Fibroblast of skin of left biceps (primary cell): ENCODE measurements at regions not wholly inside any gene's neighbourhood (a gene's known extent, or its start where the extent isn't known, plus 50 kb on each side); places are given as distances from the start of the nearest gene placed in this dataset.

ENCODE experiments used
- DNase-seq, 2 experiments: peaks; one replicate each; pipeline ENCODE4 v3.0.0-alpha.2; 2013; ENCODE audit warnings: low read depth in 2 of 2

DNA sequence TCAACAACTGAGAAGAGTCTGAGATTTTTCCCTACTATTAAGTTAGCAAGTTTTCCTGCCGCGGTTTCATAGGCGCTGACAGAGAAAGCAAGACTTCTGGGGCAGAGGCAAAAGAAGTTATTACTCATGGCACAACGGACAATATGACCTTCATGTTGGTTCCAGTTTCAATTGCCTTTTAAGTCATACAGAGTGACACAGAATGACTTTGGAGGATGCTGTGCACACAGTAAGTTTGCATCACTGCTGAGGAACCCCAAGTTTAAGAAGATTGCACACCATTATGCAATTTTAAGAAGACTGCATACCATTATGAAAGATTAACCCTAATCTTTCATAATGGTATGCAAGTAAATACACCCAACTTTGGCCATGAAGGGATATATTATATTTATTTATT is 626.5 kb upstream of the CHORDC1 start:
- no peak for DNase-seq

- DNase-seq = no peak
Observed at GRCh38 chr11:90847268-90847886, 624.5 kb upstream of the CHORDC1 start.

GRCh38 chr11:90846628-90847027 is 623.8 kb upstream of the CHORDC1 start:
- DNase-seq = no peak

DNA sequence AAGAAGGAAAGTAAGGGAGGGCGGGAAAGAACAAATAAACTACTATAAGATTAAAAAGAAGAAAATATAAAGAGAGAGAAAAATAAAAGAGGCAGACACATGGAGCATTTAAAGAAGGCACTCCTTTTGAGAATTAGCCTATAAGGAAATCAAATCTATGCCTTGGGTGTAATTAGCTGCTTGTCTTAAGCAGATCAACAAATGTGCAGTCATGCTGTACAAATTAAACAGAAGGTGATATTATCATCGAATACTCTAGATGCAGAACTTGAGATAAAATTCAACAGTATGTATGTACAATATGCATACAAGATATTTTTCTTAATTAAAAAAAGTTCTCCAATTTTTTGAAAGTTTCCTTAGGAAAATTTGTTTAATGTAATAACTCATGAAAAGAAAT is 623.0 kb upstream of the CHORDC1 start:
- no peak for DNase-seq

- no peak for DNase-seq
Observed at GRCh38 chr11:90845126-90845525, 622.3 kb upstream of the CHORDC1 start.

- no peak for DNase-seq
Observed at GRCh38 chr11:90844041-90844440, 621.2 kb upstream of the CHORDC1 start.

GRCh38 chr11:90842681-90843080 is 619.8 kb upstream of the CHORDC1 start:
- DNase-seq = no peak

- no peak for DNase-seq
Observed at GRCh38 chr11:90840071-90840470, 617.2 kb upstream of the CHORDC1 start.

GRCh38 chr11:90836031-90836430 is 613.2 kb upstream of the CHORDC1 start:
- DNase-seq = no peak

GRCh38 chr11:90823446-90823845 is 600.6 kb upstream of the CHORDC1 start:
- no peak for DNase-seq

GRCh38 chr11:90822996-90823395 is 600.1 kb upstream of the CHORDC1 start:
- DNase-seq = no peak

DNA sequence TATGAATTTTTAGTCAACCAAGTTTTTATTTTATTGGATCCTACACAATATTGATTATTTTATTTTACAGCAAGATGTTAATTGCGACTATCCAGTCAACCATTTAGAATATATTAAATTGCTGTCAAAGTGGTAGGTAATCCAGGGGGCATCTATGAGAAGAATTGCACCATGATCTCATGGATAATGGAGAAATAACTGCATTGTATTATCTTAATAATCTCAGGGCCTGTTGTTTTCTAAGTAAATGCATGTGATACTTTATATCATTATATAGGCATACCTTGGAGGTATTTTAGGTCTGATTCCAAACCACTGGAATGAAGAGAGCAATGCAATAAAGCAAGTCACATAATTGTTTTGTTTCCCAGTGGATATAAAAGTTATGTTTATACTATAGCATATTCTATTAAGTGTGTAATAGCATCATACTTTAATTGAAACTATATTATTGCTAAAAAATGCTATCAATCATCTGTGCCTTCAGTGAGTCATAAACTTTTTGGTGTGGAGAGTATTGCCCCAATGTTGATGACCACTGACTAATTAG is 595.4 kb upstream of the CHORDC1 start:
- no peak for DNase-seq

- no peak for DNase-seq
Observed at GRCh38 chr11:90809581-90809980, 586.7 kb upstream of the CHORDC1 start.

DNA sequence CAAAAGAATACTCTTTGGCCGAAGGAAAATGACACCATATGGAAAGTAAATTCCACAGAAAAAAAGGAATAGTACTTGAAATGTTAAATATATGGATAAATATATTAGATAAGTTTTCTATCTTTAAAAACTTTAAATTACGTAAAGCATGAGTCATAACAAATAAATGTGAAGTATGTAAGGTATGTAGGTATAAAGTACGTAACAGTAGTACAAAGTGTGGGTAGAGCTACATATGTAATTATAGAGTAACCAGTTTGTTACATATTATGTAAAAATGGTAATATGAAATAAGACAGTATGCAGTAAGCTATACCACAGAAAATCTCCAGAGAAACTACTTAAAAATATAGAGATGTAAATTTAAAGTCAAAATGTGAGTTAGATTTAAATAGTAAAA is 582.3 kb upstream of the CHORDC1 start:
- no peak for DNase-seq

GRCh38 chr11:90803831-90804230 is 581.0 kb upstream of the CHORDC1 start:
- no peak for DNase-seq

DNA sequence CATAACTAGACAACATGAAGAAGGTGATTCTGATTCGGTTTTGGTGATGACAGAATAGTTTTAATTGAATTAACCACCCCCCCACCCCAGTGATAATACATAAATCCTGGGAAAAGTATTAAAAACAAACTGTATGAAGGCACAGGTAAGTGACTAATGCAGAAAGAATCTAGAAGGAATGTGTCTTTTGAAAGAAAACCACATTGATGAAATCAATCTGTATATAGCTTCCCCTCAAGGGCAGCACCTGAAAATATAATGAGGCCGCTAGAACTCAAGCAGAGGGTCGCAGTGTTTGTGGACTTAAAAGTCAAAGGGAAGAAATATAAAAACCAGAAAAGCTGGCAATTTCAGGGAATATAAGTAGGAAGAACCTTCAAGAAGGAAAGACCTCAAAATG is 580.5 kb upstream of the CHORDC1 start:
- DNase-seq = no peak

- no peak for DNase-seq
Observed at GRCh38 chr11:90798769-90799168, 575.9 kb upstream of the CHORDC1 start.

GRCh38 chr11:90795746-90796145 is 572.9 kb upstream of the CHORDC1 start:
- no peak for DNase-seq

- DNase-seq = no peak
Observed at GRCh38 chr11:90788961-90789360, 566.1 kb upstream of the CHORDC1 start.

- no peak for DNase-seq
Observed at GRCh38 chr11:90784241-90784814, 561.5 kb upstream of the CHORDC1 start.

GRCh38 chr11:90783111-90783510 is 560.3 kb upstream of the CHORDC1 start:
- no peak for DNase-seq

- no peak for DNase-seq
Observed at GRCh38 chr11:90779098-90779497, 556.2 kb upstream of the CHORDC1 start.

DNA sequence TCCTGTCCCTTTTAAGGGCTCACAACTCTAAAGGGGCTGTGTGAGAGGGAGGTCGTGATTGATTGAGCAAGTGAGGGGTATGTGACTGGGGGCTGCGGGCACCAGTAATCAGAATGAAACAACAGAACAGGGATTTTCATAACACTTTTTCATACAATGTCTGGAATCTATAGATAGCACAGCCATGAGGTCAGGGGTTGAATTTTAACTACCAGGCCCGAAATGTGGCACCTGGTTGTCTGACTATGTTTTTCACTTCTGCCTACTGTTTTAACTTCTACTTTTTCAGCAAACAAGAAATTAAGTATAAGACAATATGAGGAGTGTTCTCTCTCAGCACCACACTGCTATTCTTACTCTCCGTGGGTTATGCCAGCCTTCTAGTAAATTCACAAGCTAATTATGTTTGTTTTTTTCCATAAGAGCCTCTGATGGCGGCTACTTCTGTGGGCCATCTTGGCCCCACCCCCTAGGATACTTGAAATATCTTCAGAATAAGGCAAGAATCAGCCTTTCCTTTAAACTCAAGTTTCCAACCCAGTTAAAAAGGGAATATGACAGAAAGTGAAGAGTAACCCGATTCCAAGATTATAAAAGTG is 552.8 kb upstream of the CHORDC1 start:
- DNase-seq = no peak
